Activated CD4-positive, CD25-positive, alpha-beta regulatory T cell treated with anti-CD3 and anti-CD28 coated beads, Interleukin-2, amount 50 U/mL, for 16 hours (primary cell): ENCODE measurements at regions not wholly inside any gene's neighbourhood (a gene's known extent, or its start where the extent isn't known, plus 50 kb on each side); places are given as distances from the start of the nearest gene placed in this dataset.
"Not testable (repeated sequence)": the region's sequence is repeated elsewhere in the genome, so short reads cannot be mapped to it uniquely, and the experiment has no call there.

ENCODE experiments used
- DNase-seq: peaks from one replicate; pipeline ENCODE4 v3.0.0-alpha.2; 2020; ENCODE audit warnings: low read depth, low spot score

DNA sequence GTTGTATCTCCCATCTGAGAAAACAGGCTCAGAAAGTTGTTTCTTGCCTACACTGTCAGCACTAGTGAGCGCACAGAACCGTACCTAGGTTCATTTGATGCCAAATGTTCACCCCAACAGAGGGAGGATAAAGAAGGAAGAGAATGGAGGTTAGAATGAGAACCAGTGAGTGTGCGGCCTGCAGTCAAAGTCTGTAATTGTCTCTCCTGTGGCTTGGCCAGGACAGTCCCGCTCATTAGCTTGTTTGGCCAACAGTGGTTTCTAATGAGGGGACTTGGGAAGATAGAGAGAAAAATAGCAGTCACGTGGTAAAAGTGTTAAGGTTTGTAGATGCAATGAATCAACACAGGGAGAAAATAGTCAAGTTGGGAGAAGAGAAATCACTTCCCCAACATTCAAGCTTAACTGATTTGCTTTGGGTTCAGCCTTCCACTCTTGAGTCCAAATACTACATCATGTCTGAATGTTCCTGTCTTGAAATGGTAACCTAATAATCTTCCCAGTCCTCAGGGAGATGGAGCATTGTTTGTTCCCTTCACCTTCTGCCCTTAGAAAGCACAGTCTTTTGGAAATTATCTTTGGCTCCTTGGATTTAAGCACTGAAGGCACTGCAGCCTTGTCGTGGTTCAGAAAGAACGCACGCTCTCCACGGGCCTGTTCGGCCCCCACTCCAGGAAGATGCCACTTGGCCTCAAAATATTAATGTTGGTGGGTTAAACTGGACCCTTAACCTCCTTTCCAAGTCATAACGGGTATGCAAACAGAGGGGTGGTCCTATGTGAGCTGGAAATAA is 360.4 kb upstream of the ZNF32 start:
- DNase-seq = no peak

DNA sequence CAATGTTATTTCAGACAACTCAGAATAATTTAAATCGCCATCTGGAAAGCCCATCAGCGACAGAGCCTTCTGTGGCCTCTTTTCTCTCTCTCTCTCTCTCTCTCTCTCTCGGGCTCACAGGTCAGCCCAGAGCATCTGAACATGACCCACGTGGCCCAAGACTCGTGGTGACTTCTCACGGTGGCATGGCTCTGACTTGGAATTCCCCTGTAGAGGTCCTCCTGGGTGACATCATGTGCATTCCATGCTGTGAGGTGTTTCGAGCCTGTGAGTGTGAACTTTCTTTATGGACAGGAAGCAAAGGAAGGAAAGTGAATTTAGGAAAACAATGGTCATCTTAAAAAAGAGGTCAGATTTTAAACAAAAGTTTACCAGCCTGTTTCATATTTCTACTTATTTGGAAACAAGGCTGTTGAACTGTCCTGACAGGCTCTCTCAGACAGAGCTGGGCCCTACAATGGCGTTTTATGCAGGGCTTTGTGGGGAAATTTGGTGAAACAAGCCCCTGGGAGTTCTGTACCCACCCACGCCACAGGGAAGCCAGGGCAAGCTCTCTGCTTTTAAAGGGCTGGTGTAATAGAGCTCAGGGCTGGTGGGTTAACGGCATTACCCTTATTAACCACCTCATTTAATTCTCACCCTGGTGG is 359.7 kb upstream of the ZNF32 start:
- no peak for DNase-seq

DNA sequence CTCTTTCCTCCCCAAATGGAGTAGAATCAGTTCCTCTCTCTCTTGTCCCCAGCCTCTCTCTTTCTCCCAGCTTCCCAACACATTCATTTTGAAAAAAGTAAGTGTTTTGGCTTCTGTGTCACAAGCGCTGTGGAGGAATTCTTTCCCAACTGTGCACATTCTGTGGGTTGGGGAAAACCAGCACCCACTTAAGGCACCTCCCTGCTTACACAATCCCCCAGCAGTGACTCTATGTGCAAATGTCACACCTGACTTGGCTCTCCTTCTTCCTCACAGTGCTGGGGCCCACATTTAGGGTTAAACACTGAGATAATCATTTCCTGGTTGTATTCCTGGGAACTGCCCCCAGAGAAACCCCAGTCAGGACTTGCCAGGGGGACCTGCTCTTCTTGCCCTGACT is 358.1 kb upstream of the ZNF32 start:
- DNase-seq = no peak

DNA sequence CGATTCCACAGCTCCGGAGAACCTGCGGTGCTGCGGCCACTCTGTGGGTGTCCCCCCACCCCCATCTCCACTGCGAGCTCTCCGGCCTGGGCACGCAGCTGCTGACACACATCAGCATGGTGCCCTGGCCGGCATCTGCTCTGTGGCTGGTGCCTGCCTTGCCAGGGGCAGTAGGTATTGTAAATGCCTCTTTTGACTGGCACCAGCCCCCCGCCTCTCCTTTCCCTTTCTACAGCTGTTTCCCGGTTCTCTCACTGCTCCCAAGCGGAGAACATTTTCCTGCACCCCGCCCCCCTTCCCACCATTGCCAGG is 357.1 kb upstream of the ZNF32 start:
- no peak for DNase-seq

DNA sequence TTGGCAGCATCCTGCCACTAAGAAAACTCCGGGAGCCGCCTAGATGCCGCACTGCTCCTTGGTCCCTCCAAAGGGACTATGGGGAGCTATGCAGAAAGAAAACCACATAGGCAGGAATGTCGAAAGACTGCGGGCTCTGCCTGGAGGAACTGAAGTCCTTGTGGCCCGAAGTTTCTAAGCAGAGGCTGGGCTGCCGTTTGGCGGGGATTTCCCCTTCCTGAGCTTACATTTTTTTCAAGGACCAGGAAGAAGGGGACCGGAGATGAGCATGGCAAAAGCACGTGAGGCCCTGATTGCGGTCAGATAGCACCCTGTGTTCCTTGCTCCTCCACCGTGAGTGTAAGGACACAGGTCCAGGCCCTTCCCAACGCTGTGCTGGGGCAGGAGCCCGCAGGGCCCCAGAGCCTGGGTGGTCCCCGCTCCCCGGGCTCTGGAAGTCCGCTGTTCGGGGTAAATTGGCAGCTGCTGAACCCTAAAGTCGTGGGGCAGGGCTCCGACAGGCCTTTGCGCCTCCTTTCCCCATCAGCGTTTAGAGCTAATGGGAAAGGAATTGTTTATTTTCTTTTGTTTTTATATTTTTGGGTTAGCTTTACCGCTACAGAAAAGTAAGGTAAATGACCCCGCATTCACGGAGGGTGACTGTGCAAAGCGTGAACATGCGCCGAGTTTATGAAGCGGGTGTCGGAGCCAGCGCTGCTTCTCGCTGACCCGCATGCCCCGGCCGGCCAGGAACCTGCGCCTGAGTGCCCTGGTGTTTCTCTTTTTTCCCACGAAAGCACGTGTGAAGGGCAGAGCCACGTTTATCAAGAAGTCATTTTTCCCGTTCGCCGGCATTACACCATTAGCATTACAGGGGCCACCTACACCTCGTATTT is 356.5 kb upstream of the ZNF32 start:
- no peak for DNase-seq

DNA sequence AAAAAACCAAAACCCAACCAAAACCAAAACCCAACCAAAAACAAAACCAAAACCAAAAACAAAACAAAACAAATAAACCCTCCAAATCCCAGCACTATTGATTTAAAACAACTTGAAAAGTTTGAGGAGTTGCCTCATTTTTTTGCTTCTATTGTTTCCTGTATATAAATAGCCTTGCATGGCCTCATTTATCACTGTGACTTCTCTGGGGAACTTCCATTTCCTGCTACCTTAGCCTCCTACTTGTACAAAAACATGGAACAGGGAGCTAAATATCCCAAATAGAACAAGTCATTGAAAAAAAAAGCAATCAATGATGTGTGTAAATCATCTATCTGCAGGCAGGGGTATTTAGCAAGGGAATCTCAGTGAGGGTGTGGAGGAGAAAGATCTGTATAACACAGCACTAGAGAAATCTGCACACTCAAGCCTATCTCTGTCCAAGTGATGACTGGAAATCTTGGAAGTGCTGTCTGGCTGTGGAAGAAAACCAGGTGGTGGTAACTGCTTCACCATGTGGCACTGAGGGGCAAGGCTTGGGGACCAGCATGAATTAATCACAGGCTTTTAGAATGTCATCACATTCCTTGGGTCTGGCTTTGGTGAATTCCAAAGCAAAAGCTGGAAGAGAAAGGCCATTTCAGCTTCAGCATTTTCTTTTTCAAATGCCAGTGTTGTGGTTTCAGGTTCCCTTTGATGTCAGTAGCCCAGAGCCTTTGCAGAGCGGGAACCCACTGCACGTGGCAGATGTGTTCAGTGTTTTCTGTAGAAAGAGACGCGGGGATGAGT is 349.5 kb upstream of the ZNF32 start:
- no peak for DNase-seq

DNA sequence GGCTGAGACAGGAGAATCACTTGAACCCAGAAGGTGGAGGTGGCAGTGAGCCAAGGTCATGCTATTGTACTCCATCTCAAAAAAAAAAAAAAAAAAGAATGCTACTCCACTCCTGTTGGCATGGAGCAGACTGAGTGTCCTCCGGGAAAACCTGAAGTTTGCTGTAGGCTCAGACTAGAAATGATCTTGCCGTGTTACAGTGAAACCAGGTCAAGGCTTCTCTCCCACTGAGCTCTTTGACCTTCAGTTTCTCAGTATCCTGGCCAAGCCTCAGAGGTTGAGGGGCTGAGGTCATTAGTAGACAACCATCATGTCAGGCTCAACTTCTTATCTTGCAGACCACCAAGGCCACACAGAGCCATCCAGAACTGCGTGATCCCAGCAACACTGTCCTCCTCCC is 348.6 kb upstream of the ZNF32 start:
- no peak for DNase-seq

DNA sequence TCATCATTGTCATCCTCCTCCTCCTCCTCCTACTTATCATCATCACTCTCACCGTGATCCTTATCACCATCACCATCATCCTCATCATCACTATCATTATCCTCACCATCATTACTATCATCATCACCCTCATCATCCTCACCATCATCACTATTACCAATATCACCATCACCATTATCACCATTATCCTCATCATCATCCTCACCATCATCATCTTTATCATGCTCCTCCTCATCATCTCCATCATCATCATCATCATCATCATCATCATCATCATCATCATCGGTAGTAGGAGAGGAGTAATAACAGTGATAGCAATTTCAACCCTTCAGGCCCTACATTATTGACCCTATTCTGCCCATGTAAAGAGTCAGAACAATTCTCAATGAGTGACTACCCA is 345.9 kb upstream of the ZNF32 start:
- DNase-seq = no peak

DNA sequence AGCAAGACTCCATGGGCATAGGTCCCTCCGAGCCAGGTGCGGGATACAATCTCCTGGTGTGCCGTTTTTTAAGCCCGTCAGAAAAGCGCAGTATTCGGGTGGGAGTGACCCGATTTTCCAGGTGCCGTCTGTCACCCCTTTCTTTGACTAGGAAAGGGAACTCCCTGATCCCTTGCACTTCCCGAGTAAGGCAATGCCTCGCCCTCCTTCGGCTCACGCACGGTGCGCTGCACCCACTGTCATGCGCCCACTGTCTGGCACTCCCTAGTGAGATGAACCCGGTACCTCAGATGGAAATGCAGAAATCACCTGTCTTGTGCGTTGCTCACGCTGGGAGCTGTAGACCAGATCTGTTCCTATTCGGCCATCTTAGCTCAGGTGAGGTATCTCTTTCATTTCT is 344.1 kb upstream of the ZNF32 start:
- DNase-seq = not testable (repeated sequence)

DNA sequence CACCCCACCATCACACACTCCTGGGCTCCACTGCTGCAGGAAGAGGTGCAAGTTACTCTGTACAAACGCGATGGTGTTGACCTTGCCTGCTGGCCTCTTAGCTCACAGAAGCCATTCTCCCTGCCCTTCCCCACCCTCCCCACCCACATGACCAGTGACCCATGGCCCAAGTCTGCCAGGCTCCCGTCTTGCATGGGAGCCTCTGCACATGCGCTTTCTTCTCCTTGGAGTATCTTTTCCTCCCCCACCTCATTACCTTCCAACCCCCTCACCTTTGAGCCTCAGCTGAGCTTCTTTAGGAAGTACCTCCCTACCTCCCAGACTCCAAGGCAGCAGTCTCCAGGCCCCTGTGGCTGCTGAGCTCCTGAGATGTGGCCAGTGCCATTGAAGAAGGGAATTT is 337.7 kb upstream of the ZNF32 start:
- DNase-seq = no peak

DNA sequence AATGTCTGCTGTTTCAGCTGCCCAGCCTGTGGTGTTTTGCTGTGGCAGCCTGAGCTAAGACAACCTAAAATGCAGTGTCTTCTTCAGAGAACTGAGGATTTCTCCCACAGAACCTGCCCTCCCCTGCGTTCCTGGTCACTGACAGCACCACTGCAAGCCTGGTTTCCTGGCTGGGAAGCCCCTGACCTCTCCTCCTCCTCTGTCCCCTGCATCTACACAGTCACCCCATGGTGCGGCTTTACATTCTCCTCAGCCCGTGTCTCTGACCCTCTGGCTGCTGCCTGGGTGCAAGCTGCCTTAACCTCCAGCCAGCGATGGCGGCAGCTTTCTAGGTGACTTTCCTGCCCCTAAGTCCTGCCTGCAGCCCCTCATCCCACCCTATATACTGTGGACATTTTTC is 337.3 kb upstream of the ZNF32 start:
- DNase-seq = no peak

DNA sequence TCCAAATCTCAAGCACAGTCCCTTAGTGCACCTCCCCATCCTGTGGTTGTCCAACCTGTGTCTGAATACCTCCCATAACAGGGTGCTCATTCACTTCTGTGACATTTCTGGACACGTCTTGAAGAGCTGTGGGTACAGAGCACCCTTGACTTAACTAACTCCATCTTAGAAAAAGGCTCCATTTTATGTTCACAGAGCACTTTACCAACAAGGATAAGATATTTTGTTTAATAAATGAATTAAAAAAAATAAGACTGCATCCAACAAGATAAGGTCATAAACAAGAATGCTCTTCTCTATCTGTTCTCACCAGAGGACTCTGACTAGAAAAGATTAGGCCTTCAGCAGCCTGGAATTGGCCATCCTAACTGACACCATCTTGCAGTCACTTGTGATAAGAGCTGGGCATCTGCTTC is 335.2 kb upstream of the ZNF32 start:
- no peak for DNase-seq

DNA sequence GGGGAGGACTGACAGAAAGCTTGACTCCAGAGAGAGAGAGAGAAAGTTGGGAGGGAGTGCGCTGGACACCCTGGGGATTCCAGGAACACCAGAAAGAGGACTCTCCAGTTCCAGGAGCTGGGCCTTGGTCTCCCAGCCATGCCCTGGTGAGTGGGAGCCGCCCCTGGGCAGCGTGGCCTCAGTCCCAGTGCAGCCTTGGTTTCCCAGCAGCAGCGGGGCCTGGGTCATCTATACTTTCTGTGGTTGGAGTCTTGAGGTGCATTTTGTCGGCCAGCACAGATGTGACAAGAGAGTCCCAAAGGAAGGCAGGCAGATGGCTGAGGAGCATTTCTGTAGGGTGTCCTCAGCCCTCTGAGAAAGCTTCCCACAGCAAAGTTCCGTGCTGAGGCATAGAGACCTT is 334.7 kb upstream of the ZNF32 start:
- no peak for DNase-seq

DNA sequence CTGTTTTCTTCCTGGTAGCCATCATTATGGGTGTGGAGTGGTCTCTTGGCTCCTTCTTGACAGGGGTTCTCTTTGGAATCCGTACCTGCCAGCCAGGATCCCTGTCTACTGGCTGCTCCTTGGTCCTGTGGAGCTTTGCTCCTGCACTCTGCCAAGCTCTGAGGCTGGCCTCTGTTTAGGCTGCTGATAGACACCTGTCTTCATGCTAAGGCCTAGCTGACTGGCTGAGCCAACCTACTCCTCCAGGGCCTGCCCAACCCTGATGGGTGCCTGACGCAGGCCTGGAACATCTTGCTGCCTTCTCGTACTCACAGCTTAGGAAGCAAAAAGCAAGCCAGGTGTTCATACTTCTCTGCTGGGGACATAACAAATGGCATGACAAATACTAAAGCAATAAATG is 333.6 kb upstream of the ZNF32 start:
- no peak for DNase-seq

DNA sequence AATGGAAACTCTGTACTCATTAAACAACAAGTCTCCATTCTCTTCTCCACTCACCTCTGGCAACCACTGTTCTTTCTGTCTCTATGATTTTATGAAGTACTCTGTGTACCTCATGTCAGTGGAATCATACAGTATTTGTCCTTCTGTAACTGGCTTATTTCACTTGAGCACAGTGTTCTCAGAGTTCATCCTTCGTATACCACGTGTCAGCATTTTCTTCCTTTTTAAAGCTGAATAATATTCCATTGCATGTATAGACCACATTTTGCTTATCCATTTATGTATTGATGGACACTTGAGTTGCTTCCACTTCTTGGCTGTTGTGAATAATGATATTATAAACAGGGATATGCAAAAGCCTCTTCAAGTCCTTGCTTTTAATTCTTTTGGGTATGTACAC is 333.0 kb upstream of the ZNF32 start:
- DNase-seq = no peak

DNA sequence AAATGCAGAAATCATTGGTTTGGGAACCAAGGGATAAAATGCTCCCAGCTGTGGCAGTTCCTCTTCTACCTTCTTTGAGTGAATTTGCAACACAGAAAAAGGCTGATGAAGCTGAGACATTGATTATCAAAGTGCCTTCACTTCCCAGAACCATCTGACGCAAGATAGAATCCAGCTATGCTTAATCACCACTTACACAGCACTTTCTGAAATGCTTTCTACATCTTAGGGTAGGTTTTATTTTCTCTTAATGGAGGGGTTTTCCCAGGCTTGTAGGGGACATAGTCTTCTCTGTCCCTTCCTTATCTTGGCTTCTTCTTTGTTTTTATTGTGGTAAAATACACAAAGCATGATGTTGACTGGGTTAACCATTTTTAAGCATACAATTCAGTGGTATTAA is 332.6 kb upstream of the ZNF32 start:
- DNase-seq = no peak

DNA sequence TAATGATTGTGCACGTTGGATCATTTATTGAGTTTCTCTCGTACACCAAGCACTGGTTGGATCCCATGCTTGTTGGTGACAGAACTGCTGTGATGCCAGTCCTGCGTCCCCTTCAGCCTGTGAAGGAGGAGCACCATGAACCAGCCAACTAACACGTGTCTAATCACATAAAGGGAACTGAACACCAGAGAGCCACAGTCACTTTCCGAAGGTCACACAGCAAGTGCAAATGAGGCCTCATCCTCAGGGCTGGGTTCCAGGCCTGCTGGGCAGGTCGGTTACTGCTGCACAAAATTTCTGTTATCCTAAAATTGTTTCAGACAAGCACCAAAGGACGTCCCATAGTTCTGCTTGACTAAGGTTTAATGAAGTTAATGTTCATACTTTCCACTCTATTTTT is 332.0 kb upstream of the ZNF32 start:
- DNase-seq = no peak

DNA sequence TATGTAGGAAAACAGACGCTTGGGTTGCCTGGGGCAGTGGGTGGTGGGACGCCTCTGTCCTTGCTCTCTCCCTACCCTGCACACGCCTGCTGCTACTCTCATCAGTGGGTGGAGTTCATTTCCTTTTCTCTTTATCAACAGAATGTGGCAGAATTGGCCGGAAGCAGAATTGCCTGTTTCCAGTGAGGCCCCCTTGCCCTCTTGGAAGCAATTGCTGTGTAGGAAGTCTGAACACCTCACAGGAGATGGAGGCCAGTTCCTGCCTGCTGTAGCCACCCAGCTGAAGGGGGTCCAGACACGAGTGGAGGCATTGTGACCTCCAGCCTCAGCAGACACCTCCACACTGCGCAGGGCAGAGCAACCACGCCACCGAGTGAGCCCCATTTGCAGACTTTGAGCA is 331.6 kb upstream of the ZNF32 start:
- DNase-seq = no peak

DNA sequence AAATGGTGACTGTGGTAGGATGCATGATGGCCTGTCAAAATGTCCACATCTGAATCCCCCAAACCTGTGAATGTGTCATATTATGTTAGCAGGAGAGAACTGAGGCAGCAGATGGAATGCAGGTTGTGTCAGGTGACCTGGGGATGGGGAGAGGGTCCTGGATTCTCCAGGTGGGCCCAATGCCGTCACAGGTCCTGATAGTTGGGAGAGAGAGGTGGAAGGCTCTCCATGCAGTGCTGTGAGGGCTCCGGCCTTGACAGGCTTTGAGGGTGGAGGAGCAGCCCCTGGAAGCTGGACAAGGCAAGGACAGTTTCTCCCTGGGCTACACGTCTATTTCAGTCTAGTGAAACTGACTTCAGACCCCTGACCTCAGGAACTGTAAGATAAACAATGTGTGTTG is 330.9 kb upstream of the ZNF32 start:
- no peak for DNase-seq

DNA sequence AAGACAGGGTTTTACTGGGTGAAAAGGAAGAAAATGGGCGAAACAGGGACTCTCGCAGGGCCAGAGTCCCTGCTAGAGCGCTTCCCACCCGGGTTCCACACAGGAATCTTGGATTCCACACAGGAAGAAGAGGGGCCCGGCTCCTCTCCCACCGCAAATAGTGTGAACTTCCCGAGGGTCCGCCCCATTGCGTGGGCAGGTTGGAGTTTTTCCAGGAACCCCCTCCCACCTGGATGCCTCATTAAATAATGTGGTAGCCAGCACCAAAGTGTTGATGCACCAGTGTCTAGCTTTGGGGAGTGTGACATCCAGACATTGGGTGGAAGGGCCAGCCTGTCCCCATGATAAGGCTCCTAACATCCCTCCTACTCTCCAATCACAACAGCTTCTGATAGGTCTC is 330.3 kb upstream of the ZNF32 start:
- DNase-seq = no peak

DNA sequence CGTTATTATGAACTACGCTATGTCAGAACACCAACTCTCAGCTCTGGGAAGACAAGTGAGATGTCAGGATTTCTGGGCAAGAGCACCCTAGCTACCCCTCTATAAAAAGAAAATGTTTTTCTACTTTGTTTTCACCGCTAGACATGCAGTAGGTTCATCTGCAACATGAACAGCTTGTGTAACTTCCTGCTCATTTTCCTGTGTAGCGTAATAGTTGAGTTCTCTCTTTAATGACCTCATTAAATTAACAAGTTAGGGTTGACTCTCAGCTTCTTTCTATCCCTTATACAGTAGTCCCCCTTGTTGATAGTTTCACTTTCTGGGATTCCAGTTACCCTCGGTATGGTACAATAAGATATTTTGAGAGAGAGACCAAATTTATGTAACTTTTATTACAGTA is 329.4 kb upstream of the ZNF32 start:
- no peak for DNase-seq

DNA sequence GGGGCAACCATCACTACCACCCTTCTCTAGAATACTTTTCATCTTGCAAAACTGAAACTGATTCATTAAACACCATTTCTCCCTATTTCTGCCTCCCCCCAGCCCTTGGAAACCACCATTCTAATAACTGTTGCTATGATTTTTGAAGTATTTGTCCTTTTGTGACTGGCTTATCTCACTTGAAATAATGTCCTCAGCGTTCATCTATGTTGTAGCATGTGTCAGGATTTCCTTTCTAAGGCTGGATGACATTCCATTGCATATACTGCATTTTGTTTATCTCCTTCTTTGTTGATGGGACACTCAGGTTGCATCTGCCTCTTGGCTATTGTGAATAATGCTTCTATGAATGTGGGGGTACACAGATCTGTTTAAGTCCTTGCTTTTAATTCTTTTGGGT is 327.6 kb upstream of the ZNF32 start:
- no peak for DNase-seq
